Stimulated activated effector memory CD8-positive, alpha-beta T cell treated with anti-CD3 and anti-CD28 coated beads, Interleukin-12 subunit alpha, Interleukin-12 subunit beta, amount 100 ng/mL, for 72 hours (primary cell): ENCODE measurements at regions not wholly inside any gene's neighbourhood (a gene's known extent, or its start where the extent isn't known, plus 50 kb on each side); places are given as distances from the start of the nearest gene placed in this dataset.
"Not testable (repeated sequence)": the region's sequence is repeated elsewhere in the genome, so short reads cannot be mapped to it uniquely, and the experiment has no call there.

Experiments used
- ATAC-seq: fragments of 150-1000 bp; cut with Tn5 transposase; 2 replicates; pipeline ENCODE4 v1.10.0; 2021
- DNase-seq, 2 donors: peaks; one replicate each; pipeline ENCODE4 v3.0.0; 2021 to 2022; ENCODE audit warnings: low spot score in 2 of 2
- H3K27ac Mint-ChIP-seq: one replicate; pipeline ENCODE4 v1.8.0; 2022; ENCODE audit warnings: mild to moderate bottlenecking, mixed read lengths
- H3K36me3 Mint-ChIP-seq: one replicate; pipeline ENCODE4 v1.8.0; 2022; ENCODE audit warnings: mild to moderate bottlenecking, mixed read lengths
- H3K4me1 Mint-ChIP-seq: one replicate; pipeline ENCODE4 v1.8.0; 2022; ENCODE audit warnings: mixed read lengths
- H3K4me3 Mint-ChIP-seq: one replicate; pipeline ENCODE4 v1.8.0; 2022; ENCODE audit warnings: mild to moderate bottlenecking, mixed read lengths
- H3K9me3 Mint-ChIP-seq: one replicate; pipeline ENCODE4 v1.8.0; 2022; ENCODE audit warnings: mixed read lengths

DNA sequence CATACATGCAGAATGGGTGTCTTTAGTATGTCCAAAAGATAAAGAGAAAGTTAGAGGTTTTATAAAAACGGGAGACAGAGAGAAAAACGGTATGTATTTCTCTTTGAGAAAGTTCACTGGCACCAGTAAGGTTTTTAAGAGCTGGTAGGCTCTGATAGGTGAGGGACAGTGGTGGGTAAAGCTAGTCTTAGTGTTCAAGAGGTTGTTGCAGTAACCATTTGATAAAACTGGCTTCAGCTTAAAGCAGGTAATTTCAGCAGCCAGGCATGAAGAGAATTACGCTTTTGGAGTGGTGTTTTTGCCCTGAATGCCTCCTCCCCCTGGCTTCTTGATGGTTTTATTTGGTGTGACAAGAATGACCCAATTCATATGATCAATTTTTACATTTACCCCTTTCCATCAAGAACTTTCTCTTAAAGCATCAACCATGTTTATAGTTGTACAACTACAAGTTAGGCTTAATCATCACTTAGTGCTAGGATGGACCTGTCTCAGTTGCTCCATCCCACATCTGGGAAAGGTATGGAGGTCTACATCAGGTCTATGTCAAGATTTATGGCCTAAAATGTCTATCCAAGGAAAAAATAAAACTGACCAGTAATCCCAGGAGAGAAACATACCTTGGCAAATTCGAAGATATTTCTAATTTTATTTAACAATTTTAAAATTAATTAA, 1511.1 kb upstream of the TPTE start:
- not testable (repeated sequence) for H3K4me3 Mint-ChIP-seq, H3K4me1 Mint-ChIP-seq, H3K9me3 Mint-ChIP-seq, ATAC-seq, H3K36me3 Mint-ChIP-seq, H3K27ac Mint-ChIP-seq, DNase-seq

DNA sequence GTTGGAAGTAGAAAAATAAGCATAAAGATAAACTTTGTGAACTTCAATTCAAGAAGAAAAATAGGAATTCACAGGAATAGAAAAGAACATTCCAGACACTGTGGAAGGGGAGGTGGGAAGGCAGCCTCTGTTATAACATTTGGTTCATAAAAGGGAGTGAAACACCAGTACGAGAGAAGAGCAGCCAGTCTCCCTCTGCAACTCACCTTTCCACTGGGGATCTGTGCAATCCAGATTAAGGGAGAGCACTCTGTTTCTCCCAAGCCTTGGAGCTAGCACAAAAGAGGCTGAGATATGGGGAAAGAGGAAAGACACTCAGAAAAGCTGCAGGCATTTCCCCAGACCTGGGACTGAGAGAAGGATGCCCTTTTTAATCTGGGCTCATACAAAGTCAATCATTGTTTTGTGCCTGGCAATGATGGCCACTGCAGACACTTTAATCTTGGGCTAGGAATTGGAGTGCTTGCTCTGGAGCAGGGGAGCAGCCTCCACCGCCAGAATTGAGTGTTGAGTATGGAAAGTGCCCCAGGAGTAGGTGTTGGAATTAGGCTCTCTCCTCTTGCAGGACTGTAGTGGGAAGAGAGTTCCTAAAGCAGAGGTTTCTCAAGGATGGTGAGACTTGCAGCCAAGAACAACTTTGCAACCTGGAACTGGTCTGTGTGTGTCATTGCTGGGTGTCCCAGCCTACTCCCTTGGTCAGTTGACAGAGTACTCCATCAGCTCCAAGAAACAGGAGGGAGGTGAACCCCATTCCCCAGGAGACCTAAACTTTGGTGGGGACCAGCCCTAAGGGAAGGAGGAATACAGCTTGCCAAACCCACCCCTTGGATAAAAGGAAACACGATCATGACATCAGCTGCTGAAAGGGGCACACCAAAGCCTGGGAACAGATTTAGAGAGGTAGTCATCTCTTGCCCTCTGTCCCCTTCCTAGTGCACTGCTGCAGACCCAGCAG, 1510.2 kb upstream of the TPTE start:
- not testable (repeated sequence) for H3K27ac Mint-ChIP-seq, H3K4me3 Mint-ChIP-seq, H3K36me3 Mint-ChIP-seq, H3K4me1 Mint-ChIP-seq, ATAC-seq, H3K9me3 Mint-ChIP-seq, DNase-seq

GRCh38 chr21:9011916-9012315, 1509.5 kb upstream of the TPTE start:
- not testable (repeated sequence) for DNase-seq, H3K4me3 Mint-ChIP-seq, H3K4me1 Mint-ChIP-seq, H3K27ac Mint-ChIP-seq, H3K9me3 Mint-ChIP-seq, H3K36me3 Mint-ChIP-seq, ATAC-seq

DNA sequence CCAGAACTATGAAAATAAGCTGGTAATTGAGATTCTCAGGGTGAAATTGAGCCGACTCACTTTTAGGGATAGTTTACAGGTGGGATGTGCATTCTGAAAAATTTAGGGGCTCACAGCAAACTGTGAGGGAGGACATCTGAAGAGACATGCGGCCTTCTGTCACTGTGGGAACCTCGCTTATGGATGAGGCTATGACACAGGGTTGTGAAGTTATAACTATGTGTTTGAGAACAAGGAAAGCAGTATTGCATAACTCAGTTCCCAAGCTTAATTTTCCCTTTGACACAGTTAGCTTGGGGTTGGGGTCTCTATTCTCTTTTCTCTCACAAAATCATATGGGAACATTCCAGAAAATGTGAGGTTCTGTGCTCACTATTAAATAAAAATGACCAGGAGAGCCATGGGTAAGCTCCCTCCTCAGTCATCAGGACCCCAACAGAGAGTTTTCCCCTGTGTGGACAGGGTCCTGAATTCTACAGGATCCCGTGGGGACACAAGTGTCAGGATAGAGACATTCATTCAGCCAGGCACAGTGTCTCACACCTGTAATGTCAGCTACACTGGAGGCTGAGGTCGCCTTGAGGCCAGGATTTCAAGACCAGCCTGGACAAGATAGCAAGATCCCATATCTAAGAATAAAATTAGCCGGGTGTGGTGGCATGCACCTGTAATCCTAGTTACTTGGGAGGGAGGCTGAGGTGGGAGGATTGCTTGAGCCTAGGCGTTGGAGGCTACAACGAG, 1507.7 kb upstream of the TPTE start:
- H3K4me3 Mint-ChIP-seq, H3K4me1 Mint-ChIP-seq, H3K9me3 Mint-ChIP-seq, H3K36me3 Mint-ChIP-seq, H3K27ac Mint-ChIP-seq, DNase-seq, ATAC-seq: not testable (repeated sequence)

- not testable (repeated sequence) for DNase-seq, H3K9me3 Mint-ChIP-seq, H3K36me3 Mint-ChIP-seq, H3K27ac Mint-ChIP-seq, H3K4me3 Mint-ChIP-seq, H3K4me1 Mint-ChIP-seq, ATAC-seq
These were observed 1507.1 kb upstream of the TPTE start for GRCh38 chr21:9014243-9014734.

GRCh38 chr21:9015483-9016197, 1505.7 kb upstream of the TPTE start:
- H3K27ac Mint-ChIP-seq, H3K9me3 Mint-ChIP-seq, DNase-seq, ATAC-seq, H3K4me3 Mint-ChIP-seq, H3K4me1 Mint-ChIP-seq, H3K36me3 Mint-ChIP-seq: not testable (repeated sequence)

DNA sequence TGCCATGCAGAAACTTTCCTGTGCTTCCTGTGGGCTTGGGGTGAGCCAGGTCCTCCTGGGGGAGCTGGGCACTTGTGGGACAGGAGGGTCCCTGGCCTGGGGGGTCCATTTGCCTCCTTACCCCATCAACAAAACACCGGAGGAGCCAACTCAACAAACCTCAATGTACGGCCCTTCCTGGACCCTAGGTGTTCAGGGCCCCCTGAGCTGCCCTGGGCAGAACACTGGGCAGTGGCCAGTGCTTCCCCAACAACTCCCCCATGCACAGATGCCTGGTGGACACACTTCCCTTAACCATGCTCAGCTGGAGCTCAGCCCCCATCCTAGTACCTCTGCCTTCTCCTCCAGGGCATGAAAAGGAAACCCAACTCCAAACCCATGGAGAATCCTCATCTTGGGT, 1504.2 kb upstream of the TPTE start:
- H3K9me3 Mint-ChIP-seq, H3K27ac Mint-ChIP-seq, H3K4me3 Mint-ChIP-seq, H3K4me1 Mint-ChIP-seq, DNase-seq, ATAC-seq, H3K36me3 Mint-ChIP-seq: not testable (repeated sequence)

- ATAC-seq, H3K4me1 Mint-ChIP-seq, H3K4me3 Mint-ChIP-seq, DNase-seq, H3K27ac Mint-ChIP-seq, H3K9me3 Mint-ChIP-seq, H3K36me3 Mint-ChIP-seq: not testable (repeated sequence)
These were observed 1502.6 kb upstream of the TPTE start for GRCh38 chr21:9018731-9019253.

DNA sequence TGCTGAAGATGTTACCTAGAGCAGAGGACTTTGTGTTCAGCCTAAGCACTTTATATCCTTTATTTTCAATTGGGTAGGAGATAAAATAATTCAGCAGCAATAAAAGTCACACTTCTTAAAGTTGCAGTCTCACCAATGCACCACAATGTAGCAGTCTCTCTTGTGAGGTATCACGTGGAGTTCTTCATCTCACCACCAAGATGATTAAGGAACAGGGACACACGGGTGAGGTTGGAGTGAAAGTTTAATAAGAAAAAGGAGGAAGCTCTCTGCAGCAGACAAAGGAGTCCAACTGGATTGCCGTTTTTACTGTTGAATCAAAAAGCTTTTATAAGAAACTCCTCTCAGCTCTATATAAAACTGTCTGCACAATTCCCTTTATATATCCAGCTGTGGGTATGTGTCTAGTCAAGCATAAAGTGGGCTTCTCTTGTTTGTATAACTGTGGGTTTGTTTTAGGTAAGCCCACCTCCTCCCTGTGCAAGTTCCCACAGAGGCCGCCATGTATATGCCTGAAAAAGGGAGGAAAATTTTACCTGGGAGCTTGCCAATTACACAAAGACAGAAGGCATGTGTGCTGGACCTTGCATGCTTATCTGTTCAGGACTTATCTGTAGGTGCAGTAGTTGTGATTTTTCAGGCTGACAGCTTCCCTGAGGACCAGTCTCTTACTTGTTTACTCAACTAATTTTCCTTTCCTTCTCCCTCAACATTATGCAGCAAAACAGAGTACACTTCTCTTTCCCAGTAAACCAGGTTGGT, 1497.2 kb upstream of the TPTE start:
- not testable (repeated sequence) for H3K27ac Mint-ChIP-seq, H3K36me3 Mint-ChIP-seq, H3K4me1 Mint-ChIP-seq, H3K4me3 Mint-ChIP-seq, DNase-seq, H3K9me3 Mint-ChIP-seq, ATAC-seq

DNA sequence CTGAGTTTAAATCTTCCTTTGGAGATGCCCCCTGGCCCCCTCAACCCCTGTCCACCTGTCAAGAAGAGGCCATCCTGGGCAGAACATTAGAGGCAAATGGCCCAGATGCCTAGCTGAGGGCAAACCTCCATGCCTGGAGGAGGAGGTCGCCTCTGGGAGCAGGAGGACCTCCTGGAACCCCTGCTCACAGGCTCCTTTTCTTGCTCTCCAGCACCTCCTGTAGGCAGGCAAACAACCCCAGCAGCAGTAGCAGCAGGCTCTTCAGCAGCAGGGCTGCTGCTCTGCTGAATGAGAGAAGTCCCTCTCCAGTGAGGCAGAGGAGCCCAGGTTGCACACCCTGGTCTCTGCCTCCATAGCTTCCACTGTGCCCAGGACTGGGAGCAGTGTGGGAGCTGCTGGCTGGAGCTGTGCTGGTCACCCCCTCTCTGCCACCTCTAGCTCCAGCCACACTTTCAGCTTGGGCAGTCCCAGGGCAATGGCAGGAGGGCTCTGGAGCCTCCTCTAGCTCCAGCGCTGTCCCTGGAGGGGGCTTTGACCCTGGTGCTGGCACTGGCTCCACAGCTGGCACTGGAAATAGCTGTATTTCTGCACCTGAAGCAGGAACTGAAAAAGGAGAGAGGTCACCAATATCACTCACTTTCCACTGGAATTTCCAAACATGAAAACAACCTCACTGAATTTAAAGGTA, 1494.5 kb upstream of the TPTE start:
- H3K4me3 Mint-ChIP-seq, ATAC-seq, H3K4me1 Mint-ChIP-seq, H3K27ac Mint-ChIP-seq, H3K36me3 Mint-ChIP-seq, H3K9me3 Mint-ChIP-seq: not testable (repeated sequence)
- peak in 1 of 2 donors; percentile 2 for DNase-seq

GRCh38 chr21:9027417-9027800, 1494.0 kb upstream of the TPTE start:
- H3K36me3 Mint-ChIP-seq, H3K27ac Mint-ChIP-seq: not testable (repeated sequence)

GRCh38 chr21:9028624-9029431, 1492.6 kb upstream of the TPTE start:
- H3K9me3 Mint-ChIP-seq, H3K4me1 Mint-ChIP-seq, H3K27ac Mint-ChIP-seq, ATAC-seq, H3K36me3 Mint-ChIP-seq, H3K4me3 Mint-ChIP-seq: not testable (repeated sequence)
- peak; percentile 7 to 50 for DNase-seq

More at GRCh38 chr21:9027417-9027800, 1494.0 kb upstream of the TPTE start:
- not testable (repeated sequence) for ATAC-seq, H3K9me3 Mint-ChIP-seq, H3K4me1 Mint-ChIP-seq, H3K4me3 Mint-ChIP-seq
- DNase-seq, result peak; percentile 2 to 49

DNA sequence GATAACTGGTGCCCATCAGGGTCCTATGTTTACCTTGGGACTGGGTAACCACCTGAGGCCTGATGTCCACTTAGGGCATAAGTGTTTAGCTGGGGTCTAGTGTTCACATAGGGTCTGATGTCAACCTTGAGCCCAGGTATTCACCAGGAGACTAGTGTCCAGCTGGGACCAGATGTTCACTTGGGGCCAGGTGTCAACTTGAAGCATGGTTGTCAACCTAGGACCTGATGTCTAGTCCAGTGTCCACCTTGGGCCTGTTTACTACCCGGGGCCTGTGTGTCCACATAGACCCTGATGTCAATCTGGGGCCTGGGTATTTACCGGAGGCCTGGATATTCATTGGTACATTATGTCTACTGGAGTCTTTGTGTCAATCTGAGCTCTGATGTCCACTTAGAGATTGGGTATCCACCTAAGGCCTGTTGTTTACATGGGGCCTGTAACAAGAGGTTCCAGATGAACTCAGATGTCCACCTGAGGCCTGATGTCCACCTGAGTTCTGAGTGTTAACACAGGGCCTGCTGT, 1491.2 kb upstream of the TPTE start:
- peak in 1 of 2 donors; percentile 0 for DNase-seq
- not testable (repeated sequence) for H3K27ac Mint-ChIP-seq, H3K9me3 Mint-ChIP-seq, ATAC-seq, H3K36me3 Mint-ChIP-seq, H3K4me3 Mint-ChIP-seq, H3K4me1 Mint-ChIP-seq
